ENCODE measurements at regions not wholly inside any gene's neighbourhood (a gene's known extent, or its start where the extent isn't known, plus 50 kb on each side); places are given as distances from the start of the nearest gene placed in this dataset.

DNA sequence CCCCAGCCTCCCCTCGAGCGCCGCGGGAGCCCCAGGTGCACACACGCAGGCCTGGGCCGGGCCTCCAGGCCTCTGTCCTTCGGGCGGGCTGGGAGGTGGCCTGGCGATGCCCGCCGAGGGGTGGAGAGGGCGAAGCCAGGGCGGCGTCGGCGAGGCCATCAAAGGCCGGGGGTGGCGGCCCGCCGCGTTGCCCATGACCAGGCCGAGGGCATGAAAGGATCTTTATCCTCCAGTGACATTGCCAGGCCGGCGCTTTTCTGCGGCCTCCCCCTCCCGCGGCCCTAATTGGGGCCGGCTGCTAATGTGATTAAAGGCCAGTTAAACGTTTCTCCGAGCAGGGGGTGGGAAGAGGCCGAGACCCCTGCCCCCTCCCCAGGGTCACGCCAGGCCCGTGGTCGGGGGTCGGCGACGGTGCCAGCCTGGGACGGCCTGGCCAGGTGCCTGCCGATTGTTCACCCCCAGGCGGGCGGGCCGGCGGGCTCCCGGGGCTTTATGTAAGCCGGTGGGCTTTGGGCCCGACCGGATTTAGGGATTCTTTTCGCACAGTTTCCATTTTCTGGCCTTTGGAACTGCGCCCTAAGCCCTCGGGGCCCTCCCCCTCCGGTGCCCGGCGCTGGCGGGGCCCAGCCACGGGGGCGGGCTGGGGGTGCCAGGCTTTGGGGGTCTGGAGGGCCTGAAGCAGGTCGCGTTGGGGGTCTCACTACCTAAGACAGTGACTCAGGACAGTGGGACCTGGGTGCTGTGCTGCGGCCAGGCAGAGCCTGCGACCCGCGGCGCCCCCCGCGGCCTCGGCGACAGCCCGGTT, 103.2 kb upstream of the DIO3 start:
- no peak for TF ChIP-seq TAF1 (IDR thresholded peaks at IDR 0.05; ENCODE audit: borderline replicate concordance, insufficient read depth, low read length)
- TF ChIP-seq FOXP2 (optimal IDR thresholded peaks at IDR 0.05; ENCODE audit: borderline replicate concordance, extremely low read depth, extremely low read length, insufficient read depth) = no peak

DNA sequence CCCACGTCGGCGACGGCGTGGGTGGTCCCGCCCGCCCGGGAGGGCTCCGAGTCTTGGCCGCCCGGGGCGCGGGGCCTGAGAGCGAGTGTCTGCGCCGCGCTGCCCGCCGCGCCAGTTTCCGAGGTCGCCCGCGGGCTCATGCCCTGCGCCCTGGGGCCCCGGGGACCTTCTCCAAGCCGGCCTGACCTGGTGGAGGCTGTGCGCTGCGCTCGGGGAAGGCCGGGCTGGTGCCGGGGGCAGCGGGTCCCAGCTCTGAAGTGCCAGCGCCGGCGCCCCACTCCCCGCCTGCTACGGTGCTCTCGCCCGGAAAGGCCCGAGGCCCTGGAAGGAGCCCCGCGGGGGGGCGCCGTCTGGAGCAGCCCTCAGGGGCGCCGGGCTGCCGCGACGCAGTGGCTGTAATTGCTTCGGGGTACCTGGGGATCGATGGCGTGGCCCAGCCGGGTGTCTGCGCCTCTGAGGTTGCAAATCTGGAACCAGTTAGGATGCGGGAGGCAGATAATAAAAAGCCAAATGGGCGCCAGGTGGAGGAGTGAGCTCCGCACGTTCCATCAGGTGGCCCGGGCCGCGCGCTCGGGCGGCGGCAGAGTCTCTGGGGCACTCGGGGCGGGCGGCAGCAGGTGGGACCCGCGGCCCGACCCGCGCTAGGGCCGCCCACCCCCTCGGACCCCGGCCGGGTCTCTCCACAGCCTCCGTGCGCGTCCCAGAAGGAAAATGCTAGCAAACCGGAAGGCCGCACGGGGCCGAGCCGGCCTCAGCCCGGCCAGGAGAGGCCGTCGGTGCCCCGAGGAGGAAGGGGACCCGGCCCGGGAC, 102.3 kb upstream of the DIO3 start:
- no peak for TF ChIP-seq SIN3A (IDR thresholded peaks at IDR 0.05; ENCODE audit: borderline replicate concordance, insufficient read depth, low read length)
- no peak for TF ChIP-seq POLR2AphosphoS5 (IDR thresholded peaks at IDR 0.05; ENCODE audit: low read depth, low read length)
- TF ChIP-seq TAF1 (IDR thresholded peaks at IDR 0.05; ENCODE audit: borderline replicate concordance, insufficient read depth, low read length) = no peak
- TF ChIP-seq, protein P1, sequence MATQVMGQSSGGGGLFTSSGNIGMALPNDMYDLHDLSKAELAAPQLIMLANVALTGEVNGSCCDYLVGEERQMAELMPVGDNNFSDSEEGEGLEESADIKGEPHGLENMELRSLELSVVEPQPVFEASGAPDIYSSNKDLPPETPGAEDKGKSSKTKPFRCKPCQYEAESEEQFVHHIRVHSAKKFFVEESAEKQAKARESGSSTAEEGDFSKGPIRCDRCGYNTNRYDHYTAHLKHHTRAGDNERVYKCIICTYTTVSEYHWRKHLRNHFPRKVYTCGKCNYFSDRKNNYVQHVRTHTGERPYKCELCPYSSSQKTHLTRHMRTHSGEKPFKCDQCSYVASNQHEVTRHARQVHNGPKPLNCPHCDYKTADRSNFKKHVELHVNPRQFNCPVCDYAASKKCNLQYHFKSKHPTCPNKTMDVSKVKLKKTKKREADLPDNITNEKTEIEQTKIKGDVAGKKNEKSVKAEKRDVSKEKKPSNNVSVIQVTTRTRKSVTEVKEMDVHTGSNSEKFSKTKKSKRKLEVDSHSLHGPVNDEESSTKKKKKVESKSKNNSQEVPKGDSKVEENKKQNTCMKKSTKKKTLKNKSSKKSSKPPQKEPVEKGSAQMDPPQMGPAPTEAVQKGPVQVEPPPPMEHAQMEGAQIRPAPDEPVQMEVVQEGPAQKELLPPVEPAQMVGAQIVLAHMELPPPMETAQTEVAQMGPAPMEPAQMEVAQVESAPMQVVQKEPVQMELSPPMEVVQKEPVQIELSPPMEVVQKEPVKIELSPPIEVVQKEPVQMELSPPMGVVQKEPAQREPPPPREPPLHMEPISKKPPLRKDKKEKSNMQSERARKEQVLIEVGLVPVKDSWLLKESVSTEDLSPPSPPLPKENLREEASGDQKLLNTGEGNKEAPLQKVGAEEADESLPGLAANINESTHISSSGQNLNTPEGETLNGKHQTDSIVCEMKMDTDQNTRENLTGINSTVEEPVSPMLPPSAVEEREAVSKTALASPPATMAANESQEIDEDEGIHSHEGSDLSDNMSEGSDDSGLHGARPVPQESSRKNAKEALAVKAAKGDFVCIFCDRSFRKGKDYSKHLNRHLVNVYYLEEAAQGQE (IDR thresholded peaks at IDR 0.05; ENCODE audit: insufficient read depth in 1 of 2, low read depth in 2 of 2, low read length in 2 of 2) = no peak
- no peak for TF ChIP-seq FOXP2 (optimal IDR thresholded peaks at IDR 0.05; ENCODE audit: borderline replicate concordance, extremely low read depth, extremely low read length, insufficient read depth)

DNA sequence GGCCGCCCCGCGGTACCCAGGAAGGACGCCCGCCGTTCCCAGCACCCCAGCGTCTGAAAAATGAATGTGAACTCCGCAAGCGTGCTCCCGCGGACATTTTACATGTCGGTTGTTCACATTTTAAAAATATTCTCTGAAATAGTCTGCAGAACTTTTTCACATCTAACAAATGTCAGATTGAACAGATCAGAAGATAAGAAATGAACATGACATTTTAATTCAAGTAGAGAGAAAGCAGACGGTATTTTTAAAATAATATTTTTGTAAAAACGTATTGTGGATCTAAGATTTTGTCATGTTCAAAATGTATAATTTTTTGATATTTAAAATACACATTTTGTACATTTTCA, 101.8 kb upstream of the DIO3 start:
- TF ChIP-seq TAF1 (IDR thresholded peaks at IDR 0.05; ENCODE audit: borderline replicate concordance, insufficient read depth, low read length) (no peak), POLR2AphosphoS5 (IDR thresholded peaks at IDR 0.05; ENCODE audit: low read depth, low read length) (no peak), FOXP2 (optimal IDR thresholded peaks at IDR 0.05; ENCODE audit: borderline replicate concordance, extremely low read depth, extremely low read length, insufficient read depth) (no peak), SIN3A (IDR thresholded peaks at IDR 0.05; ENCODE audit: borderline replicate concordance, insufficient read depth, low read length) (no peak)
- TF ChIP-seq, protein P1 (IDR thresholded peaks at IDR 0.05; ENCODE audit: insufficient read depth in 1 of 2, low read depth in 2 of 2, low read length in 2 of 2) = no peak

DNA sequence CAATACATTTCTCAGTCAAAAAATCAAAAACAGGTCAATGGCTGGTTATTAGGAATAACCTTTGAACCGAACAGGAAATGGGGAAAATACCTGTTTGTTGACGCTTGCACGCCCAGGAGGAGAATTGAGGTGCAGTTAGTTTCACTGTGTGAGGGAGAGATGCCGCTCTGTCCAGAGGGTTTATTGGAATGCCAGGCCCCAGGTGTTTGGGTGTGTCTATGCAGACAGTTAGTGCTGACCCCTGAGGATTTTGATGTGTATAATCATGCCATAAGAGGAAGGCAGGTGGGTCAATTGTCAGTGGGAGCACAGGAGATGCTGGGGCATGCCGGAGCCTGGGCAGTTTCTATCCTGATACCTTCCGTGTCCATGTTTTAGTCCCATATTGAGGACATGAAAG, 100.8 kb upstream of the DIO3 start:
- TF ChIP-seq TAF1 (IDR thresholded peaks at IDR 0.05; ENCODE audit: borderline replicate concordance, insufficient read depth, low read length) = no peak
- no peak for TF ChIP-seq SIN3A (IDR thresholded peaks at IDR 0.05; ENCODE audit: borderline replicate concordance, insufficient read depth, low read length)
- no peak for TF ChIP-seq POLR2AphosphoS5 (IDR thresholded peaks at IDR 0.05; ENCODE audit: low read depth, low read length)
- TF ChIP-seq, protein P1 (IDR thresholded peaks at IDR 0.05; ENCODE audit: insufficient read depth in 1 of 2, low read depth in 2 of 2, low read length in 2 of 2) = no peak

DNA sequence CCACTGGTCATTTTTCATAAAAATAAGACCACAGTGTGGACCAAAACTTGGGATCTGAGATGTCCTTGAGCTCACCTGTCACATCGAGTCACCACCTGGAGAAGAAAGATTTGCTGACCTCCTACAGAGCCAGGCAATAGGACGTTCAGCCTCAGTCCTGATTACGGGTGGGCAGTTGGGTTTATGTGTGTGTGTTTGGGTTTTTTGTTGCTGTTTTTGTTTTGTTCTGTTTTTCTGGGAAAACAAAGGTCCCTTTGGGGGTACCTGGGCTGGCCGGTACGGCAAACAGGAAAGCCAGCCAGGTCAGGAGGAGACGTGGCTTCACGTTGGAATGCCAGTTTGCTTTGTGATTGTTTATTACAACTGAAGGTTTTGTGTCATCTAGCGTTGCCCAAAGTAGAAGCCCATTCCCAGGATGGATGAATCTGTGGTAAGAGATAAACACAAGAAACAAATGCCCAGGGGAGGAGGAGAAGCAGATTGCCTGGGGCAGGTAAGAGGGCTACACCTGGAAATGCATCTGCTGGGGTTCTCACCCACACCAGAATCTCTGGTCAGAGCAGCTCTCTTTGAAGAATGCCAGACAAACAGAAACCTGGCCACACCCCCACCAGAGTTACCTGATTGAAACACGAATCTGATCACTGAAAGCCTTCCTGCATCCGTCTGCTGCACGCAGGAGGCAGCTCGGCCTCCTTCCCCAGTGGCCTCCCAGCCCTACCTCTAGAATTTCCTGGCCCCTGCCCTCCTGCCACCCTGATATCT, 100.1 kb upstream of the DIO3 start:
- TF ChIP-seq TAF1 (IDR thresholded peaks at IDR 0.05; ENCODE audit: borderline replicate concordance, insufficient read depth, low read length) (no peak), SIN3A (IDR thresholded peaks at IDR 0.05; ENCODE audit: borderline replicate concordance, insufficient read depth, low read length) (no peak), POLR2AphosphoS5 (IDR thresholded peaks at IDR 0.05; ENCODE audit: low read depth, low read length) (no peak), FOXP2 (optimal IDR thresholded peaks at IDR 0.05; ENCODE audit: borderline replicate concordance, extremely low read depth, extremely low read length, insufficient read depth) (no peak)
- TF ChIP-seq, protein P1 (IDR thresholded peaks at IDR 0.05; ENCODE audit: insufficient read depth in 1 of 2, low read depth in 2 of 2, low read length in 2 of 2) = no peak

Measured in PFSK-1 (cell line).